Glutamatergic neuron (in vitro differentiated cells): ENCODE measurements at regions not wholly inside any gene's neighbourhood (a gene's known extent, or its start where the extent isn't known, plus 50 kb on each side); places are given as distances from the start of the nearest gene placed in this dataset.

ENCODE experiments used
- DNase-seq: peaks from one replicate; pipeline ENCODE4 v3.0.0; 2022
- H3K27ac Mint-ChIP-seq: one replicate; pipeline ENCODE4 v1.8.0; 2020; ENCODE audit warnings: mild to moderate bottlenecking, mixed read lengths, inconsistent platforms; ENCODE audit not compliant: unreplicated experiment
- H3K27me3 Mint-ChIP-seq: one replicate; pipeline ENCODE4 v1.8.0; 2020; ENCODE audit warnings: mild to moderate bottlenecking, moderate library complexity, mixed read lengths, inconsistent platforms; ENCODE audit not compliant: unreplicated experiment
- H3K36me3 Mint-ChIP-seq: one replicate; pipeline ENCODE4 v1.8.0; 2020; ENCODE audit warnings: mild to moderate bottlenecking, mixed read lengths, inconsistent platforms; ENCODE audit not compliant: unreplicated experiment
- H3K4me1 Mint-ChIP-seq: one replicate; pipeline ENCODE4 v1.8.0; 2020; ENCODE audit warnings: mild to moderate bottlenecking, low read depth, mixed read lengths, inconsistent platforms; ENCODE audit not compliant: unreplicated experiment
- H3K4me3 Mint-ChIP-seq: one replicate; pipeline ENCODE4 v1.8.0; 2020; ENCODE audit warnings: mild to moderate bottlenecking, mixed read lengths, inconsistent platforms; ENCODE audit not compliant: unreplicated experiment
- H3K9me3 Mint-ChIP-seq: one replicate; pipeline ENCODE4 v1.8.0; 2020; ENCODE audit warnings: mild to moderate bottlenecking, moderate library complexity, mixed read lengths, inconsistent platforms; ENCODE audit not compliant: unreplicated experiment
- TF ChIP-seq, protein P1 (sequence below): fragments of 200-600 bp; sonication (generic); IDR thresholded peaks from one replicate; pipeline ENCODE4 v1.5.0; 2021; ENCODE audit not compliant: partially characterized antibody, unreplicated experiment

GRCh38 chr13:97583907-97584497 lies 150.0 kb downstream of the RAP2A start:
- DNase-seq = no peak
- no peaks in the 10 kb centered on the region for H3K27me3 Mint-ChIP-seq
- H3K4me3 Mint-ChIP-seq = no peak overlapping the region

DNA sequence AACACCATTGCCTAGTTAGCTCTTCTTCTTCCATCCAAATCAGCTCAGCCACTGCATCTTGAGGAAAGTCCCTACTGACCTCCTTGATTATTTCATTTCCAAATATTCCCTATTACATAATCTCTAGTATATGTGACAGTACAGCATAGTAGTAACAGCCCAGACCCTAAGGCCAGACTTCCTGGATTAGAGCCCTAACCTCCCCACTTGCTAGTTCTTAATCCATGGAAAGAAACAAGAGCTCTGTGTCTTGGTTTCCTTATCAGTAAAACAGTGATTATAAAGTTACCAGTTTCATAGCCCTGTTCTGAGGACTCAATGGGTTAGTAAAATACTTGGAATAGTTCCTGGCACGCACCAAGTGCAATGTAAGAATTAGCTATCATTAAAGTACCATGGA lies 153.0 kb downstream of the RAP2A start:
- TF ChIP-seq, protein P1, sequence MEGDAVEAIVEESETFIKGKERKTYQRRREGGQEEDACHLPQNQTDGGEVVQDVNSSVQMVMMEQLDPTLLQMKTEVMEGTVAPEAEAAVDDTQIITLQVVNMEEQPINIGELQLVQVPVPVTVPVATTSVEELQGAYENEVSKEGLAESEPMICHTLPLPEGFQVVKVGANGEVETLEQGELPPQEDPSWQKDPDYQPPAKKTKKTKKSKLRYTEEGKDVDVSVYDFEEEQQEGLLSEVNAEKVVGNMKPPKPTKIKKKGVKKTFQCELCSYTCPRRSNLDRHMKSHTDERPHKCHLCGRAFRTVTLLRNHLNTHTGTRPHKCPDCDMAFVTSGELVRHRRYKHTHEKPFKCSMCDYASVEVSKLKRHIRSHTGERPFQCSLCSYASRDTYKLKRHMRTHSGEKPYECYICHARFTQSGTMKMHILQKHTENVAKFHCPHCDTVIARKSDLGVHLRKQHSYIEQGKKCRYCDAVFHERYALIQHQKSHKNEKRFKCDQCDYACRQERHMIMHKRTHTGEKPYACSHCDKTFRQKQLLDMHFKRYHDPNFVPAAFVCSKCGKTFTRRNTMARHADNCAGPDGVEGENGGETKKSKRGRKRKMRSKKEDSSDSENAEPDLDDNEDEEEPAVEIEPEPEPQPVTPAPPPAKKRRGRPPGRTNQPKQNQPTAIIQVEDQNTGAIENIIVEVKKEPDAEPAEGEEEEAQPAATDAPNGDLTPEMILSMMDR = no peak
- no peaks in the 10 kb centered on the region for H3K27me3 Mint-ChIP-seq
- H3K4me3 Mint-ChIP-seq = no peak overlapping the region
- H3K36me3 Mint-ChIP-seq = no peaks in the 10 kb centered on the region
- H3K4me1 Mint-ChIP-seq = no peaks in the 10 kb centered on the region
- DNase-seq = no peak
- H3K9me3 Mint-ChIP-seq = no peaks in the 10 kb centered on the region
- H3K27ac Mint-ChIP-seq = no peak overlapping the region

More at GRCh38 chr13:97583907-97584497, 150.0 kb downstream of the RAP2A start:
- H3K27ac Mint-ChIP-seq = no peak overlapping the region
- no peaks in the 10 kb centered on the region for H3K4me1 Mint-ChIP-seq
- H3K36me3 Mint-ChIP-seq = no peaks in the 10 kb centered on the region
- H3K9me3 Mint-ChIP-seq = peaks cover 2% of the 10 kb centered on the region
- TF ChIP-seq, protein P1 = no peak

- no peak for DNase-seq
- TF ChIP-seq, protein P1 = no peak
- no peaks in the 10 kb centered on the region for H3K36me3 Mint-ChIP-seq
- H3K27ac Mint-ChIP-seq = no peak overlapping the region
- peaks cover 1% of the 10 kb centered on the region for H3K27me3 Mint-ChIP-seq
- no peaks in the 10 kb centered on the region for H3K4me1 Mint-ChIP-seq
- H3K4me3 Mint-ChIP-seq = no peak overlapping the region
- no peaks in the 10 kb centered on the region for H3K9me3 Mint-ChIP-seq
These were observed 155.0 kb downstream of the RAP2A start for GRCh38 chr13:97588993-97589392.

DNA sequence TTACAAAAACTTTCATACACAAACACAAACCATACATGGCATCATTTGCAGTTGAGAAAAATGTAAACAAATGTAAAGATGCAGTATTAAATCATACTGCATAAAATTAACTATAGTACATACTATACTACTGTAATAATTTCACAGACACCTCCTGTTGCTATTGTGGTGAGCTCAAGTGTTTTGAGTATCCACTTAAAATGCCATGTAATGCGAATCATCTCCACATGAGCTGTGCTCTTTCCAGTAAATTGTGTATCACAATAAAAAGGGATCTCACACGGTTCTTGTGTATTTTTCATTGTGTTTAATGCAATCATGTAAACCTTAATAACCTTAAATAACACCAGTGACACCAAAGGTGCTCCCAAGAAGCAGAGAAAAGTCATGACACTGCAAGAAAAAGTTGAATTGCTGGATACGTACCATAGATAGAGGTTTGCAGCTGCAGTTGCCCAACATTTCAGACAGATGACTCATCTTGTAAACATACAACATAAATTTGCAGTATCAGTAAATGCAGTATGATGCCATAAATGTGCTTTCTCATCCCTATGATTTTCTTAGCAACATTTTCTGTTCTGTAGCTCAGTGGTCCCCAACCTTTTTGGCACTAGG lies 166.6 kb downstream of the RAP2A start:
- Mint-ChIP-seq H3K36me3 (no peaks in the 10 kb centered on the region), H3K27ac (no peak overlapping the region), H3K27me3 (peaks cover 2% of the 10 kb centered on the region), H3K4me1 (no peaks in the 10 kb centered on the region), H3K4me3 (no peak overlapping the region), H3K9me3 (peaks cover 4% of the 10 kb centered on the region)
- DNase-seq = no peak
- TF ChIP-seq, protein P1 = no peak

- Mint-ChIP-seq H3K36me3 (no peaks in the 10 kb centered on the region), H3K4me1 (no peaks in the 10 kb centered on the region), H3K27me3 (no peaks in the 10 kb centered on the region), H3K4me3 (no peak overlapping the region), H3K9me3 (peaks cover 3% of the 10 kb centered on the region), H3K27ac (no peak overlapping the region)
- DNase-seq = no peak
- TF ChIP-seq, protein P1 = no peak
These were observed 181.3 kb downstream of the RAP2A start for GRCh38 chr13:97615266-97615665.
